ENCODE measurements at regions not wholly inside any gene's neighbourhood (a gene's known extent, or its start where the extent isn't known, plus 50 kb on each side); places are given as distances from the start of the nearest gene placed in this dataset.

GRCh38 chr3:182562274-182562673, 231.0 kb upstream of the ATP11B start:
- Histone ChIP-seq H3K9ac (ENCODE audit: low read depth in 1 of 2, low read length in 2 of 2) (no peak overlapping the region), H3K36me3 (ENCODE audit: control insufficient read depth in 4 of 4, insufficient read depth in 3 of 4, low read depth in 1 of 4, low read length in 3 of 4) (no peaks in the 10 kb centered on the region), H3K27me3 (ENCODE audit: control insufficient read depth in 4 of 4, insufficient read depth in 4 of 4, low read length in 3 of 4) (no peaks in the 10 kb centered on the region), H3K4me3 (ENCODE audit: low read depth in 1 of 3, low read length in 3 of 3) (no peak overlapping the region), H3K9me3 (ENCODE audit: control insufficient read depth in 4 of 4, low read length in 3 of 4) (peaks cover 2 to 8% (median 5%) of the 10 kb centered on the region in 4 donors), H3K27ac (ENCODE audit: low read depth in 1 of 2, low read length in 2 of 2) (no peak overlapping the region), H3K4me1 (ENCODE audit: control insufficient read depth in 4 of 4, insufficient read depth in 4 of 4, low read length in 3 of 4) (no peaks in the 10 kb centered on the region)
- TF ChIP-seq FOXA2 (IDR thresholded peaks at IDR 0.05) (no peak), REST (IDR thresholded peaks at IDR 0.05) (no peak), HNF4A (conservative IDR thresholded peaks at IDR 0.05) (no peak), ATF3 (IDR thresholded peaks at IDR 0.05) (no peak), FOXA1 (IDR thresholded peaks at IDR 0.05) (no peak), YY1 (IDR thresholded peaks at IDR 0.05) (no peak), HNF4G (IDR thresholded peaks at IDR 0.05) (no peak), RXRA (IDR thresholded peaks at IDR 0.05) (no peak), SP1 (IDR thresholded peaks at IDR 0.05) (no peak), ZBTB33 (IDR thresholded peaks at IDR 0.05) (no peak), MAX (IDR thresholded peaks at IDR 0.05) (no peak), NR2F2 (IDR thresholded peaks at IDR 0.05) (no peak), EGR1 (IDR thresholded peaks at IDR 0.05; ENCODE audit: low read depth in 2 of 2) (no peak), RAD21 (IDR thresholded peaks at IDR 0.05) (no peak), JUND (IDR thresholded peaks at IDR 0.05) (no peak)
- no peak for DNase-seq (ENCODE audit: low spot score)
- WGBS: 98% methylated on average over 2 of the region's 2 CpGs

GRCh38 chr3:182565916-182566796, 227.1 kb upstream of the ATP11B start:
- H3K4me1 ChIP-seq (ENCODE audit: control insufficient read depth in 4 of 4, insufficient read depth in 4 of 4, low read length in 3 of 4): no peaks in the 10 kb centered on the region

More at GRCh38 chr3:182565916-182566796, 227.1 kb upstream of the ATP11B start:
- Histone ChIP-seq H3K4me3 (ENCODE audit: low read depth in 1 of 3, low read length in 3 of 3) (no peak overlapping the region), H3K36me3 (ENCODE audit: control insufficient read depth in 4 of 4, insufficient read depth in 3 of 4, low read depth in 1 of 4, low read length in 3 of 4) (no peaks in the 10 kb centered on the region), H3K27ac (ENCODE audit: low read depth in 1 of 2, low read length in 2 of 2) (no peak overlapping the region), H3K27me3 (ENCODE audit: control insufficient read depth in 4 of 4, insufficient read depth in 4 of 4, low read length in 3 of 4) (no peaks in the 10 kb centered on the region), H3K9ac (ENCODE audit: low read depth in 1 of 2, low read length in 2 of 2) (no peak overlapping the region), H3K9me3 (ENCODE audit: control insufficient read depth in 4 of 4, low read length in 3 of 4) (no peaks in the 10 kb centered on the region)
- no peak for DNase-seq (ENCODE audit: low spot score)
- no peak for TF ChIP-seq REST (IDR thresholded peaks at IDR 0.05)
- no peak for TF ChIP-seq MAX (IDR thresholded peaks at IDR 0.05)
- TF ChIP-seq JUND (IDR thresholded peaks at IDR 0.05): no peak
- WGBS: 70% methylated on average over 6 of the region's 6 CpGs
